A549 (cell line): ENCODE measurements at regions not wholly inside any gene's neighbourhood (a gene's known extent, or its start where the extent isn't known, plus 50 kb on each side); places are given as distances from the start of the nearest gene placed in this dataset.

Source experiments
- ATAC-seq, 2 experiments: fragments of 200-7000 bp in 1 of 2; fragments of >200 bp in 1 of 2; cut with Nextera tagmentation in 1 of 2; cut with Tn5 transposase in 1 of 2; 3 replicates each; pipeline versions ENCODE4 v1.8.0 to v1.9.1; 2018 to 2020; ENCODE audit warnings: mild to moderate bottlenecking in 1 of 2, moderate library complexity in 1 of 2
- CTCF ChIA-PET: fragments of 300-600 bp; sonication (Branson Sonifier 250); formaldehyde crosslinking; extraction: SDS; loops from one replicate; lab custom pipeline; 2021; ENCODE audit warnings: antibody characterized with exemption, inconsistent platforms; lab: Yijun Ruan, JAX
- POLR2A ChIA-PET: fragments of 350-600 bp; formaldehyde crosslinking; extraction: SDS; loops from one replicate; lab custom pipeline; 2021; ENCODE audit warnings: antibody characterized with exemption, inconsistent platforms; lab: Yijun Ruan, JAX
- DNase-seq, 2 experiments: peaks; one replicate each; pipeline versions ENCODE4 v3.0.0 to v3.0.0-alpha.2; 2011 to 2016; ENCODE audit warnings: low read depth in 1 of 2, low spot score in 1 of 2
- FAIRE-seq: peaks from 2 replicates; lab custom pipeline; 2011; peaks lifted over from hg19 to GRCh38; lab: Jason Lieb, UNC
- H3K27ac ChIP-seq, 2 experiments: fragments of >200 bp; sonication (Bioruptor Twin); formaldehyde crosslinking; 3 replicates each; pipeline ENCODE4 v1.5.1; 2016 to 2017
- H3K4me1 ChIP-seq: fragments of >200 bp; sonication (Bioruptor Twin); formaldehyde crosslinking; 3 replicates; pipeline ENCODE4 v1.6.1; 2016
- H3K4me2 ChIP-seq: fragments of >200 bp; sonication (Bioruptor Twin); formaldehyde crosslinking; 3 replicates; pipeline ENCODE4 v1.6.1; 2016
- H3K4me3 ChIP-seq: fragments of >200 bp; sonication (Bioruptor Twin); formaldehyde crosslinking; 3 replicates; pipeline ENCODE4 v1.5.1; 2016
- H3K9me3 ChIP-seq: fragments of >200 bp; sonication (Bioruptor Twin); formaldehyde crosslinking; 3 replicates; pipeline ENCODE4 v1.6.1; 2016
- BCL3 ChIP-seq: fragments of >200 bp; sonication (Bioruptor Twin); formaldehyde crosslinking; IDR thresholded peaks from 3 replicates; pipeline ENCODE4 v1.6.1; 2016
- CEBPB ChIP-seq, 2 experiments: fragments of >200 bp in 1 of 2; sonication (Bioruptor Twin) in 1 of 2; formaldehyde crosslinking in 1 of 2; IDR thresholded peaks; 2 replicates each; pipeline ENCODE4 v1.6.1; 2012 to 2016
- CTCF ChIP-seq: fragments of >200 bp; sonication (Bioruptor Twin); formaldehyde crosslinking; IDR thresholded peaks from 3 replicates; pipeline ENCODE4 v1.5.1; 2016
- EP300 ChIP-seq, 2 experiments: fragments of >200 bp; sonication (Bioruptor Twin); formaldehyde crosslinking; IDR thresholded peaks; 2 replicates in 1 of 2; 3 replicates in 1 of 2; pipeline ENCODE4 v1.6.1; 2016 to 2017
- FOSB ChIP-seq: fragments of 250-450 bp; sonication (Bioruptor Pico); IDR thresholded peaks from 2 replicates; pipeline ENCODE4 v1.5.0; 2020; ENCODE audit warnings: mild to moderate bottlenecking, moderate library complexity
- FOXS1 ChIP-seq: fragments of 250-450 bp; sonication (Bioruptor Pico); IDR thresholded peaks from 2 replicates; pipeline ENCODE4 v1.5.0; 2020; ENCODE audit warnings: mild to moderate bottlenecking, moderate library complexity
- HDAC2 ChIP-seq: fragments of 200-600 bp; sonication (generic); IDR thresholded peaks from 2 replicates; pipeline ENCODE4 v1.6.1; 2016
- KDM5A ChIP-seq: fragments of 200-600 bp; sonication (generic); IDR thresholded peaks from 2 replicates; pipeline ENCODE4 v1.6.1; 2016; ENCODE audit warnings: antibody characterized with exemption, mild to moderate bottlenecking
- MAZ ChIP-seq: fragments of 150-350 bp; IDR thresholded peaks from 2 replicates; pipeline ENCODE4 v1.6.1; 2014; ENCODE audit warnings: antibody characterized with exemption, low read depth, low read length, borderline replicate concordance
- MYC ChIP-seq: IDR thresholded peaks from 2 replicates; pipeline ENCODE4 v1.6.1; 2012; ENCODE audit warnings: mild to moderate bottlenecking, inconsistent platforms, low read length, improper control_type of control experiment, borderline replicate concordance
- NPAS2 ChIP-seq: fragments of 250-450 bp; sonication (Bioruptor Pico); IDR thresholded peaks from 2 replicates; pipeline ENCODE4 v1.8.0; 2022; ENCODE audit warnings: mild to moderate bottlenecking, moderate library complexity, borderline replicate concordance
- NR3C1 ChIP-seq: fragments of >200 bp; sonication (Bioruptor Twin); formaldehyde crosslinking; IDR thresholded peaks from 3 replicates; pipeline ENCODE4 v1.6.1; 2017
- PBX3 ChIP-seq: IDR thresholded peaks from 2 replicates; pipeline ENCODE4 v1.6.1; 2012
- POLR2A ChIP-seq: IDR thresholded peaks from 2 replicates; pipeline ENCODE4 v1.6.1; 2012; ENCODE audit warnings: mild to moderate bottlenecking, low read length
- RAD21 ChIP-seq, 2 experiments: fragments of >200 bp in 1 of 2; sonication (Bioruptor Twin) in 1 of 2; formaldehyde crosslinking in 1 of 2; IDR thresholded peaks in 1 of 2; conservative IDR thresholded peaks in 1 of 2; 2 replicates in 1 of 2; 3 replicates in 1 of 2; pipeline ENCODE4 v1.6.1; 2012 to 2018; ENCODE audit warnings: inconsistent platforms in 1 of 2
- RCOR1 ChIP-seq: fragments of 150-350 bp; IDR thresholded peaks from 2 replicates; pipeline ENCODE4 v1.6.1; 2014; ENCODE audit warnings: antibody characterized with exemption, low read length, low read depth
- RFX5 ChIP-seq: fragments of 450-650 bp; IDR thresholded peaks from 2 replicates; pipeline ENCODE4 v1.7.1; 2014; ENCODE audit warnings: antibody characterized with exemption, mild to moderate bottlenecking, moderate library complexity
- TFCP2L1 ChIP-seq: fragments of 250-450 bp; sonication (Bioruptor Pico); IDR thresholded peaks from 2 replicates; pipeline ENCODE4 v1.5.0; 2021; ENCODE audit warnings: mild to moderate bottlenecking
- ZFP36 ChIP-seq: fragments of 450-650 bp; IDR thresholded peaks from 2 replicates; pipeline ENCODE4 v1.6.1; 2014; ENCODE audit warnings: borderline replicate concordance; ENCODE audit not compliant: partially characterized antibody
- WGBS: methylation state at CpG from one replicate; pipeline ENCODE4 v1.1.6; 2017; ENCODE audit errors: missing lambda C conversion rate; 5-methylcytosine and 5-hydroxymethylcytosine counted together
- TF ChIP-seq, protein P1 (sequence below): fragments of >200 bp; sonication (Bioruptor Twin); formaldehyde crosslinking; IDR thresholded peaks from 2 replicates; pipeline ENCODE4 v1.6.1; 2016
- TF ChIP-seq, protein P2 (sequence below): fragments of 150-350 bp; IDR thresholded peaks from 2 replicates; pipeline ENCODE4 v1.6.1; 2014; ENCODE audit warnings: low read depth, mild to moderate bottlenecking, low read length
- TF ChIP-seq, protein P3 (sequence below): fragments of 250-450 bp; sonication (Bioruptor Pico); IDR thresholded peaks from 2 replicates; pipeline ENCODE4 v1.5.0; 2020; ENCODE audit warnings: low read depth, mild to moderate bottlenecking, moderate library complexity
- TF ChIP-seq, protein P4 (sequence below): fragments of 200-600 bp; sonication (generic); IDR thresholded peaks from 2 replicates; pipeline ENCODE4 v1.6.1; 2016; ENCODE audit warnings: antibody characterized with exemption, mild to moderate bottlenecking, moderate library complexity

DNA sequence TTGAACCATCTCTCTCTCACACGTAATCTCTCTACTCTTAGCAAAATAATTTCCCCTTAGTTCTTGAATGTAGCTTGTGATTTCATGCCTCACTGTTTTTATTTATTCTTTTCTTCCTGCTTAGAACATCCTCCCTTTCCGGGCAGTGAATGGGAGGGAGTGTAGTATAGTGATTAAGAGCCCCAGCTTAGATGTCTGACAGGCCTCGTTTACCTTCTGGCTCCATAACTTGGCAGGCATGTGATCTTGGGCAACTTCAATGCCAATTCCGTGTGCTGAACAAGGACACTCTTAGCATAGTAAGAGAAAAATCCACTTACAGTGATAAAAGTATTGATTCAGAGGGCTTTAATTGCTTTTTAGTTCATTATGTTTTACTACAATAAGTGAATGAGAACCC, 96.3 kb upstream of the TNPO1 start:
- FAIRE-seq: no peak
- DNase-seq: no peak
- WGBS: 74% methylated on average over 4 of the region's 4 CpGs
- Histone ChIP-seq H3K4me1 (peaks cover 16% of the 10 kb centered on the region), H3K4me3 (no peak overlapping the region), H3K9me3 (no peaks in the 10 kb centered on the region), H3K4me2 (no peak overlapping the region), H3K27ac (no peak overlapping the region)
- no peak for ATAC-seq
- POLR2A ChIA-PET: no interaction called here
- TF ChIP-seq HDAC2 (no peak), ZFP36 (no peak), RAD21 (conservative IDR thresholded peaks at IDR 0.05 in 1 of 2, IDR thresholded peaks at IDR 0.05 in 1 of 2) (no peak)
- TF ChIP-seq, protein P1, sequence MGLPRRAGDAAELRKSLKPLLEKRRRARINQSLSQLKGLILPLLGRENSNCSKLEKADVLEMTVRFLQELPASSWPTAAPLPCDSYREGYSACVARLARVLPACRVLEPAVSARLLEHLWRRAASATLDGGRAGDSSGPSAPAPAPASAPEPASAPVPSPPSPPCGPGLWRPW: no peak
- CTCF ChIA-PET: interaction anchor here (1.0 kb wide), 1 partner anchor 88 kb away, joined by 4 read pairs; no protein-coding TSS in a partner anchor

DNA sequence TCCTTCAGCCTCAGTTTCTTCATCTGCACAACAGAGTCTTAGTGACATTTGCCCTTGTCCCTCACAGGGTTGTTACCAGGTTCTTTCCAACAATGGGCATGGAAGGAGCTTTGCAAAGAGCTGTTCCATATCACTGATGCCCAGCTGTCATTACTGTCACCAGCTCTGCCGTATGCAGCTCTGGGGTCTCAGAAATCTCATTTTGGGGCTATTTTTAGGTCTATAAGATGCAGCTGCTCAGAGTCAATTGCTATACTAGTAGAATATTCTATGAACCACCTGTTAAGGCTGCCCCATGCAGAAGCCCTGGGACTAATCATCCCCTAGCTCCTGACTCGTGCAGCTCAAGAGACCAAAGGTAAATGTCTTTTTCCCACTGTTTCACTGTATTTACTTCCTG, 105.1 kb upstream of the TNPO1 start:
- 85% methylated on average over 2 of the region's 2 CpGs for WGBS
- no peak for ATAC-seq
- TF ChIP-seq CTCF: no peak
- no peak for TF ChIP-seq NR3C1
- no peak for TF ChIP-seq KDM5A
- TF ChIP-seq, protein P2, sequence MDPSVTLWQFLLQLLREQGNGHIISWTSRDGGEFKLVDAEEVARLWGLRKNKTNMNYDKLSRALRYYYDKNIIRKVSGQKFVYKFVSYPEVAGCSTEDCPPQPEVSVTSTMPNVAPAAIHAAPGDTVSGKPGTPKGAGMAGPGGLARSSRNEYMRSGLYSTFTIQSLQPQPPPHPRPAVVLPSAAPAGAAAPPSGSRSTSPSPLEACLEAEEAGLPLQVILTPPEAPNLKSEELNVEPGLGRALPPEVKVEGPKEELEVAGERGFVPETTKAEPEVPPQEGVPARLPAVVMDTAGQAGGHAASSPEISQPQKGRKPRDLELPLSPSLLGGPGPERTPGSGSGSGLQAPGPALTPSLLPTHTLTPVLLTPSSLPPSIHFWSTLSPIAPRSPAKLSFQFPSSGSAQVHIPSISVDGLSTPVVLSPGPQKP: no peak
- no peak for TF ChIP-seq CEBPB (IDR thresholded peaks at IDR 0.05)
- TF ChIP-seq PBX3: no peak
- TF ChIP-seq POLR2A: no peak
- no peak for TF ChIP-seq EP300 (IDR thresholded peaks at IDR 0.05)
- TF ChIP-seq BCL3: no peak
- TF ChIP-seq RFX5: no peak
- no peak for TF ChIP-seq NPAS2 (CRISPR knock-in tag)
- TF ChIP-seq, protein P3, sequence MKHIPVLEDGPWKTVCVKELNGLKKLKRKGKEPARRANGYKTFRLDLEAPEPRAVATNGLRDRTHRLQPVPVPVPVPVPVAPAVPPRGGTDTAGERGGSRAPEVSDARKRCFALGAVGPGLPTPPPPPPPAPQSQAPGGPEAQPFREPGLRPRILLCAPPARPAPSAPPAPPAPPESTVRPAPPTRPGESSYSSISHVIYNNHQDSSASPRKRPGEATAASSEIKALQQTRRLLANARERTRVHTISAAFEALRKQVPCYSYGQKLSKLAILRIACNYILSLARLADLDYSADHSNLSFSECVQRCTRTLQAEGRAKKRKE (CRISPR knock-in tag): no peak
- TF ChIP-seq MYC: no peak
- TF ChIP-seq, protein P4, sequence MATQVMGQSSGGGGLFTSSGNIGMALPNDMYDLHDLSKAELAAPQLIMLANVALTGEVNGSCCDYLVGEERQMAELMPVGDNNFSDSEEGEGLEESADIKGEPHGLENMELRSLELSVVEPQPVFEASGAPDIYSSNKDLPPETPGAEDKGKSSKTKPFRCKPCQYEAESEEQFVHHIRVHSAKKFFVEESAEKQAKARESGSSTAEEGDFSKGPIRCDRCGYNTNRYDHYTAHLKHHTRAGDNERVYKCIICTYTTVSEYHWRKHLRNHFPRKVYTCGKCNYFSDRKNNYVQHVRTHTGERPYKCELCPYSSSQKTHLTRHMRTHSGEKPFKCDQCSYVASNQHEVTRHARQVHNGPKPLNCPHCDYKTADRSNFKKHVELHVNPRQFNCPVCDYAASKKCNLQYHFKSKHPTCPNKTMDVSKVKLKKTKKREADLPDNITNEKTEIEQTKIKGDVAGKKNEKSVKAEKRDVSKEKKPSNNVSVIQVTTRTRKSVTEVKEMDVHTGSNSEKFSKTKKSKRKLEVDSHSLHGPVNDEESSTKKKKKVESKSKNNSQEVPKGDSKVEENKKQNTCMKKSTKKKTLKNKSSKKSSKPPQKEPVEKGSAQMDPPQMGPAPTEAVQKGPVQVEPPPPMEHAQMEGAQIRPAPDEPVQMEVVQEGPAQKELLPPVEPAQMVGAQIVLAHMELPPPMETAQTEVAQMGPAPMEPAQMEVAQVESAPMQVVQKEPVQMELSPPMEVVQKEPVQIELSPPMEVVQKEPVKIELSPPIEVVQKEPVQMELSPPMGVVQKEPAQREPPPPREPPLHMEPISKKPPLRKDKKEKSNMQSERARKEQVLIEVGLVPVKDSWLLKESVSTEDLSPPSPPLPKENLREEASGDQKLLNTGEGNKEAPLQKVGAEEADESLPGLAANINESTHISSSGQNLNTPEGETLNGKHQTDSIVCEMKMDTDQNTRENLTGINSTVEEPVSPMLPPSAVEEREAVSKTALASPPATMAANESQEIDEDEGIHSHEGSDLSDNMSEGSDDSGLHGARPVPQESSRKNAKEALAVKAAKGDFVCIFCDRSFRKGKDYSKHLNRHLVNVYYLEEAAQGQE: no peak
- no peak for TF ChIP-seq FOSB (CRISPR knock-in tag)
- no peak for TF ChIP-seq TFCP2L1 (CRISPR knock-in tag)
- no peak for TF ChIP-seq FOXS1 (CRISPR knock-in tag)
- TF ChIP-seq MAZ: no peak
- TF ChIP-seq RCOR1: no peak
- Histone ChIP-seq H3K27ac (no peak overlapping the region), H3K4me2 (no peak overlapping the region), H3K4me1 (no peaks in the 10 kb centered on the region), H3K9me3 (no peaks in the 10 kb centered on the region; the same call in 2 of the 3 replicates), H3K4me3 (no peak overlapping the region)
- ChIA-PET POLR2A (no interaction called here), CTCF (interaction anchor here (1.8 kb wide), 1 partner anchor 30 kb away, joined by 4 read pairs; no protein-coding TSS in a partner anchor)
- no peak for FAIRE-seq
- DNase-seq: no peak
